ENCODE measurements at regions not wholly inside any gene's neighbourhood (a gene's known extent, or its start where the extent isn't known, plus 50 kb on each side); places are given as distances from the start of the nearest gene placed in this dataset.
"Not testable (repeated sequence)": the region's sequence is repeated elsewhere in the genome, so short reads cannot be mapped to it uniquely, and the experiment has no call there.

DNA sequence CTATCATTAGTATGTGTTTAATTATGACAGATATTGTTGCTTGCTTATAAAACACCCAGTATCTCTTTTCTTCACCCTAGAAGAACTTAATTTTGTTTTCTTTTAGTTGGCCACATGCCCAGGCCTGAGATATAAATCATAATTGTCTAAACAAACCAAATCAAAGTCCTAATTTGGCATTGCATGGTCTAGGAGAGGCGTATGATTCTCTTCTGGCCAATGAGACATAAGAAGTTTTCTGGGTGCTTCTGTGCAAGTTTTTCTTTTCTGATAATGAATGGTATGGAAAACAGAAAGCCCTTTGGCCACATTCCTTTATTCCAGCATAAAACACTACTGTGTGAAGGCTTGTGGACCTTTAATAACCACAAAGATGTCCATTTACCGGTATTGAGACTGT, 192.9 kb upstream of the CTSO start:
- DNase-seq, result no peak

- DNase-seq, result no peak
Measured at GRCh38 chr4:156144961-156145360, 191.3 kb upstream of the CTSO start.

DNA sequence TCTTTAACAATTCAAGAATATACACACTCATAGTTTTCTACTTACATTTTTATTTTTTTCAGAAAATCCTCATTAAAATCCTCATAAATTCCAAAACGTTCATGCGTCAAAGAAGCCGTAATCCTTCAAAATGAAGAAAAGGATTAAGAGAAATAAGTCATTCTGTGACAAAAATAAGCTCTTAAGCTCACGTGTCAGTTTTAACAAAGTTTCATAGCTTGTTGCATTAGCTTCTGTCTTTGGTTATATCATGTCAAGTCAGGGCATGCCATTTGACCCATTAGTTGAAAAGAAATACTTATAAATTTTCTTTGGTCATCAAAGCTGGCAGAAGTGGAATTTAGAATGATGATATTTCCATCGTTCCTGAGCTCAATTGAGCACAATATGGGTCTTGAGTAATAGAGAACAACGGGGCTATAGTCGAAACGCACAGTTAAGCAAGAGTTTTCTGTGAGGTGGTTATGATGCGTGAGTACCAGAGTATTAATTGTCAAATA, 185.2 kb upstream of the CTSO start:
- DNase-seq, result no peak

GRCh38 chr4:156137679-156138473, 184.2 kb upstream of the CTSO start:
- DNase-seq, result peak; percentile 57

DNA sequence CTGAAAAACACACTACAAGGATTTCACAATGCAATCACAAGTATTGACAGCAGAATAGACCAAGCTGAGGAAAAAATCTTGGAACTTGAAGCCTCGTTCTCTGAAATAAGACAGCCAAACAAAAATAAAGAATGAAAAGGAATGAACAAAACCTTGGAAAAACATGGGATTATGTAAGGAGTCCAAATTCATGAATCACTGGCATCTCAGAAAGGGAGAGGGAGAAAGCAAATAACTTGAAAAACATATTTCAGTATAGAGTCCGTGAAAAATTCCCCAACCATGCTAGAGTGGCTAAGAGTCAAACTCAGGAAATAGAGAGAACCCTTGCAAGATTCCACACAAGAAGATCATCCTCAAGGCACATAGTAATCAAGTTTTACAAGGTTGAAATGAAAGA, 178.5 kb upstream of the CTSO start:
- DNase-seq, result no peak

- DNase-seq, result no peak
Measured at GRCh38 chr4:156128616-156129015, 174.9 kb upstream of the CTSO start.

- no peak for DNase-seq
Measured at GRCh38 chr4:156118507-156119220, 165.0 kb upstream of the CTSO start.

- no peak for DNase-seq
Measured at GRCh38 chr4:156117743-156118142, 164.1 kb upstream of the CTSO start.

DNA sequence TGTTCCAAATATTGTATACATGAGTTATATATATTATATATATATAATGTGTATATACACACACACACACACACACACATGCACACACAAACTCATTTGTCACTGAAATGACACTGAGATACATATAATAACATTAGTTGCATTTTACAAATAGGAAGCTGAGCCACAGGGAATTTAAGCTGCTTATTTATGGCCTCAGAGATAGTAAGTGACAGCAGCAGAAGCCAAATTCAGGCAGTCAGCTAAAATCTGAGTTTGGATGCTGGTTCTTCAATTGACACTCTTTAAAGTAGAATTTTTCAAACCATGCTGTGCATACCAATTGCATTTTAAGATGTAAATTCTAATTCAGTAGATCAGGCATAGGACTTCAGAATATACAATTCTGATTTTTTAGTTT, 163.3 kb upstream of the CTSO start:
- no peak for DNase-seq

GRCh38 chr4:156113138-156113765, 159.6 kb upstream of the CTSO start:
- DNase-seq, result no peak

DNA sequence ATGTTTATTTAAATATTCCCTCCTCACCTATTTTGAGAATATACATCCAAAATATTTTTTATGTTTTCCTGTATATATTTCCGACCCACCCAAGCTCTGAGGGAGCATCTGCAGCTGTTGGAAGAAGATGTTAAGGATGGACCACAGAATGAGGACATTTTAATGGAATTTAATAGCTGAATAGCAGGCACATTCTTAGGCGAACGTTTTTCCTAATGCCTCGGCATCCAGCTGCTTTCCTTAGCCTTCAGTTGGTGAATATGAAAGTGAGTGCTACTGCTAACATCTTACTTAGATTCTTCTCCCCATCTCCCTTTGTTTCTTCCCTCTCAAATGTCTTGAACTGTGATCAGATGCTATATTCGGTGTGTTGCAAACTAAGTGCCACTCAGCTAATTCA, 158.0 kb upstream of the CTSO start:
- DNase-seq, result peak; percentile 30

DNA sequence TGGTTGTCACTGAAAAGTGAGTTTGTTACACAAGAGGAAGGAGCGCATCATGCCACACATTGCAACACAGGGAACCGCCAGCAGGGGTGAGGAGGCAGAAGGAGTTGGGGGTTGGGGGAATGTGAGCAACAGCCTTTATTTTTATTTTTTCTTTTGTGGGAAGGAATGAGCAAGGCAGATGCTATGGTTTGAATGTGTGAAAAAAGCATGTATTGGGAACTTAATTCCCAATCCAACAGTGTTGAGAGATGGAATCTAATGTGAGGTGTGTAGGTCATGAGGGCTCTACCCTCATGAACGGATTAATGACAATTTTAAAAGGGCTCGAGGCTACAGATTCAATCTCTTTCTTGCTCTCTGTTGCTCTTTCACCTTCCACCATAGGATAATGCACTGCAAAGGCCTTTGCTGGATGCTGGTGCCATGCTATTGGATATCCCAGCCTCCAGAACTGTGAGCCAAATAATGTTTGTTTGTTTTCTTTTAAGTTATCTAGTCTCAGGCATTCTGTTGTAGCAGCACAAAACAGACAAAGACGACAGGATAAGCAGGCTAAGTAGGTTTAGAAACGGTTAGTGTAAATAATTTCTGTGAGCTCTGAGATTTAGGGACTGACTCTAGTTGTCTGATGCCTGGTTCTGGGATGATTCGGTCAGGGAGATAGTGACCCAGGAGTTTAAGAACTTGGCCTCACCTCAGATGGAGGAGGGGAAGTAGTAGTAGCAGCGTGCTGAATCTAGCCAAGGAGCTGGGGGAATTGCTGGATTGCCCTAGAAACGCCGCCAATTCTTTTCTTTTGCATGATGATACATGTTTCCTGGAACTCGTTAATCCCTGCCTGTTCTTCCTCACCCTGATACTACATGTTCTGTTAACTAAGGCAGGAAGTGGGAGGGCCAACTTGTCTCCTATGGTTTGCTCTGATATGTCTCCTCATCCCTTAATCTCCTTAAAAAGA, 156.6 kb upstream of the CTSO start:
- peak; percentile 57 for DNase-seq

GRCh38 chr4:156109087-156109486, 155.4 kb upstream of the CTSO start:
- not testable (repeated sequence) for DNase-seq

DNA sequence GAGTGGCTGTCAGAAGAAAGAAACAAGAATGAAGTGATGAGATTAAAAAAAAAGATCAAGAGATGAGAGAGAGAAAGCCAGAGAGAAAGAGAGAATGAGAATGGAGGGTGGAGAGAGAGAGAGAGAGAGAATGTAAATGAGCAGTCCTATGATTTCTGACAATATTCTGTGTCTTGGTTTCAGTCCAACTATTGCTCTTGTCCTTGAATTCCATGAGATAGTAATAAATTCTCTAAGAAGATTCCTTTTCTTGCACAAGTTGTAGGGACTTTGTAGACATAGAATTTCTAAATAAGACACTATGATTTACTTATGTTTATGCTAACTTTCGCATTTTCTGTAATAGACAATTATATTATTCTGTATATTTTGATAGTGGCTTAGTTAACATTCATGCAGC, 149.6 kb upstream of the CTSO start:
- no peak for DNase-seq

DNA sequence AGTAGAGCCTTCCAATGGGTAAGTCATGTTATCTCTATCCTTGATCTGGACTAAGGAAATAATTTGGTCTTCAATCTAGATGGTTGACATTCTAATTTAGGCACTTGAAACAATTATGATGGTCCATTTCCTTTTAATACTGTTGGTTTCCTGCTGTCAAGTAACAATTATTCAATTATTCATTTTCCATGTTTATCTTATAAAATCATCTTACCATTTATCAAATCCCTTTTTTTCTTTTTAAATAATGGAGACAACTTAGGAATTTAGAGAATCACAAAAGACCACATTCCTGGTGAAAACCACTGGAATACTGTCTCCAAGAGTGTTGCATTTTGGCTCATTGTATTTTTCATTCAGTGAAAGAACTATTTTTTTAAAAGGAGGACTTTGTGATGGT, 148.7 kb upstream of the CTSO start:
- DNase-seq, result no peak

DNA sequence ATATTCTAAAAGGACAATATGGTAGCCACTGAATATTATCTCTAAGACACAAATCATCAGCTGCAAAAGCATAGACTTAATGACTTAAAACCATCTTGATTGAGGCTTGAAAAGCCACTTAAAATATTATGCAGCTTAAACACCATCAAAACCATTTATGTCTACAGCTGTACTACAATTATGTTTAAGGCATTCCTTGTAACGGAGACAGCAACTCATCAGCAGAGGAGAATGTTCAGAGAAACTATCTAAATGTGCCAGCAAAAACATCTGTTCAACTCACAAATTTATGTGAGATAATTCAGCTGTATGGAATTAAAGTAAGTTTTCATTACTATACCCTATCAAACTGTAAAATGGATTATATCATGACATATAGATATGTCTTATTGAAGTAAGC, 147.9 kb upstream of the CTSO start:
- no peak for DNase-seq

DNA sequence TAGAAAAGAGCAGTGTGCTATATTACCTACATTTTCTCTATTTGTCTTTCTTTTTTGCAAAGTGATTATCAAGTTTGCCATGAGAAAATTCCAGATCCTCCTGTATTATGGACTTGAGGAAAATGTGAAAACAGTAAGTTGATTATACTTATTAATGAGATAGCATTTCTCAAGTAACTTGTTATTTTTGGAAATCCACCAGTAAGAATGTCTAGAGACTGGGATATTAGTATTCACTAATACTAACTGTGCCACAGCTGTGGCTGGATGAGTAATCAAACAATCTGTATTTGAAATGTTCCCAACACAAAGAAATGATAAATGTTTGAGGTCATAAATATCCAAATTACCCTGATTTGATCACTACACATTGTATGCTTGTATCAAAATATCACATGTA, 147.0 kb upstream of the CTSO start:
- no peak for DNase-seq

DNA sequence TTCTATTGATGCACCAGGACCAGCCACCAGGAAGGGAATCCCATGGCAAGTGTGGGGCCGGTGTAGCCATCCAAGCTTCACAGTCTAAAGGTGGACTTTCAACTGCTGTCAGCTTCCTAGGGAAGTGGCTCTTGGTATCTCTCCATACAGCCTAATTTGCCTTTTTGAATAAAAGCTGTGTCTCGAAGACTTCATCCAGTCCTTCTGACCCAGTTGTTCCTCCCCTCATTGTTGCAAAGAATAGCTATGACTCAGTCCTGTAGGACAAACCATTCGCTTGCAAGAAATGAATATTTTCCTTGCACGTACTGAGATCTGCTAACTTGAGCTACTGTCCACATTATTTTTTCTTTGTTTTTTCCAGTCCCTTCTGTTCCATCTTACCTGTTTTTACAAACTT, 145.1 kb upstream of the CTSO start:
- DNase-seq, result no peak

- DNase-seq, result no peak
Measured at GRCh38 chr4:156085100-156085499, 131.4 kb upstream of the CTSO start.

GRCh38 chr4:156084373-156084772, 130.7 kb upstream of the CTSO start:
- DNase-seq, result no peak

DNA sequence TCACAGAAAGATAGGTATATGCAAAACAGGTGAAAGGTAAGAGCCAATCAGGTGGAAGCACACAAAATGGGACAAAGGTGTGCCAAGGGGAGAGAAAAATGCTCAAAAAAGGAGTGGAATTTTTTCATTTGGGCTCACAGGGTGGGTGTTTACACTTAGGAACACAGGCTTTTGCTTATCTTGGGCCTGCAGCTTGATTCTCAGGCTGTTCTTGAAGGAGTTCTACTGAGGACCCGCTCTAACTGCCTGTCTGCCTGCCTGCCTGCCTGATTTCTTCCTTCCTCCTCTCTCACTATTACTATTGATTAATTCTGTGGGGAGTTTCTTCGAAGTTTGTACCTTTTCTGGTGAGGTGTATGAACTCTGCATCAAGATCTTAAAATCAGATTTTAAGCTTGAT, 120.3 kb upstream of the CTSO start:
- DNase-seq, result no peak

DNA sequence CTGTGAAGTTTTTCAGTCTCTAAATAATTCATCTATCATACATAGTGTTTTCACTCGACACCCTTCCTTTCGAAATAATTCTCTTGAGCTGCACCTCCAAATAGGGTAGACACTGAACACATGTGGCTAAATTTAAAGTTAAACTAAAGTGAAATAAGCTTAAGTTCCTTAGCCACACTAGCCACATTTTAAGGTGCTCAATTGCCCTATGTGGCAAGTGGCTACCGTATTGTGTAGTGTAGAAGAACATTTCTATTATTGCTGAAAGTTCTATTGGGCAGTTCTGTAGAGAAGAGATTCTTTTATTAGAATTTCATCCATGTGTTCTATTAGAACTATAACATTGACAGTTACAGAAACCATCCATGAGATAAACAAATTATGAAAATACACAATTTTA, 107.0 kb upstream of the CTSO start:
- no peak for DNase-seq

- DNase-seq, result no peak
Measured at GRCh38 chr4:156053174-156053573, 99.5 kb upstream of the CTSO start.
